MCF 10A (cell line): ENCODE measurements at regions not wholly inside any gene's neighbourhood (a gene's known extent, or its start where the extent isn't known, plus 50 kb on each side); places are given as distances from the start of the nearest gene placed in this dataset.

Experiments used
- BruUV-seq: library from RNA; stranded (reverse); fragments of 400-500 nt; replicated peaks from 2 replicates; lab custom pipeline; 2021; lab: Mats Ljungman, UMichigan
- CTCF ChIA-PET: fragments of 300-600 bp; sonication (Branson Sonifier 250); formaldehyde crosslinking; extraction: SDS; loops from one replicate; lab custom pipeline; 2021; ENCODE audit warnings: antibody characterized with exemption, inconsistent platforms; lab: Yijun Ruan, JAX
- POLR2A ChIA-PET: fragments of 300-600, 350-650 bp; sonication (Branson Sonifier 250); formaldehyde crosslinking; extraction: SDS; loops from one replicate; lab custom pipeline; 2020; ENCODE audit warnings: antibody characterized with exemption, inconsistent platforms; lab: Yijun Ruan, JAX
- DNase-seq: peaks from one replicate; pipeline ENCODE4 v3.0.0-alpha.2; 2018; ENCODE audit not compliant: unreplicated experiment
- H3K27ac Mint-ChIP-seq: one replicate; pipeline ENCODE4 v1.8.0; 2022; ENCODE audit warnings: mild to moderate bottlenecking, low read depth, mixed read lengths; ENCODE audit not compliant: unreplicated experiment
- H3K27me3 Mint-ChIP-seq: one replicate; pipeline ENCODE4 v1.8.0; 2022; ENCODE audit warnings: mixed read lengths; ENCODE audit not compliant: insufficient read depth, unreplicated experiment
- H3K36me3 Mint-ChIP-seq: one replicate; pipeline ENCODE4 v1.8.0; 2022; ENCODE audit warnings: mild to moderate bottlenecking, moderate library complexity, mixed read lengths; ENCODE audit not compliant: insufficient read depth, unreplicated experiment
- H3K4me1 Mint-ChIP-seq: one replicate; pipeline ENCODE4 v1.8.0; 2022; ENCODE audit warnings: mixed read lengths; ENCODE audit not compliant: insufficient read depth, unreplicated experiment
- H3K4me3 Mint-ChIP-seq: one replicate; pipeline ENCODE4 v1.8.0; 2022; ENCODE audit warnings: mild to moderate bottlenecking, moderate library complexity, mixed read lengths; ENCODE audit not compliant: unreplicated experiment
- H3K9me3 Mint-ChIP-seq: one replicate; pipeline ENCODE4 v1.8.0; 2022; ENCODE audit warnings: mixed read lengths; ENCODE audit not compliant: unreplicated experiment
- CTCF ChIP-seq: fragments of 200-600 bp; IDR thresholded peaks from one replicate; pipeline ENCODE4 v1.8.0; 2022; ENCODE audit warnings: antibody characterized with exemption, mild to moderate bottlenecking; ENCODE audit not compliant: unreplicated experiment
- intact Hi-C: fragments of 100-400 bp; cut with micrococcal nuclease; formaldehyde crosslinking; loops from 2 replicates; pipeline ENCODE4 v1.14.1; 2022

GRCh38 chr18:65081786-65082185, 669.0 kb upstream of the CDH7 start:
- BruUV-seq: no TSS peak
- H3K9me3 Mint-ChIP-seq: no peaks in the 10 kb centered on the region
- no peaks in the 10 kb centered on the region for H3K36me3 Mint-ChIP-seq
- no peak for DNase-seq
- H3K27me3 Mint-ChIP-seq: peaks cover 79% of the 10 kb centered on the region
- no peak overlapping the region for H3K27ac Mint-ChIP-seq
- no peak for TF ChIP-seq CTCF
- POLR2A ChIA-PET: no interaction called here
- no peaks in the 10 kb centered on the region for H3K4me1 Mint-ChIP-seq
- H3K4me3 Mint-ChIP-seq: no peak overlapping the region
- intact Hi-C loops: no loop called here
- CTCF ChIA-PET: interaction anchor here (0.7 kb wide), 1 partner anchor 468 kb away, joined by 3 read pairs; no protein-coding TSS in a partner anchor

- ChIA-PET POLR2A (no interaction called here), CTCF (no interaction called here)
- TF ChIP-seq CTCF: no peak
- no peaks in the 10 kb centered on the region for H3K36me3 Mint-ChIP-seq
- BruUV-seq: no TSS peak
- H3K27me3 Mint-ChIP-seq: peaks cover 25% of the 10 kb centered on the region
- H3K4me1 Mint-ChIP-seq: no peaks in the 10 kb centered on the region
- H3K27ac Mint-ChIP-seq: no peak overlapping the region
- DNase-seq: no peak
- intact Hi-C loops: no loop called here
- no peak overlapping the region for H3K4me3 Mint-ChIP-seq
- peaks cover 13% of the 10 kb centered on the region for H3K9me3 Mint-ChIP-seq
These were observed 677.7 kb upstream of the CDH7 start for GRCh38 chr18:65073060-65073550.

GRCh38 chr18:65057439-65058083, 693.3 kb upstream of the CDH7 start:
- intact Hi-C loops: no loop called here
- Mint-ChIP-seq H3K27ac (no peak overlapping the region), H3K4me3 (no peak overlapping the region), H3K27me3 (peaks cover 67% of the 10 kb centered on the region), H3K9me3 (no peaks in the 10 kb centered on the region), H3K4me1 (no peaks in the 10 kb centered on the region), H3K36me3 (no peaks in the 10 kb centered on the region)
- no TSS peak for BruUV-seq
- TF ChIP-seq CTCF: no peak
- no peak for DNase-seq
- ChIA-PET POLR2A (interaction anchor here (0.8 kb wide), 1 partner anchor 13 kb away, joined by 3 read pairs; no protein-coding TSS in a partner anchor), CTCF (no interaction called here)

GRCh38 chr18:65056575-65056974, 694.2 kb upstream of the CDH7 start:
- no peak for TF ChIP-seq CTCF
- no peaks in the 10 kb centered on the region for H3K4me1 Mint-ChIP-seq
- no peak overlapping the region for H3K27ac Mint-ChIP-seq
- no peak overlapping the region for H3K4me3 Mint-ChIP-seq
- intact Hi-C loops: no loop called here
- H3K36me3 Mint-ChIP-seq: no peaks in the 10 kb centered on the region
- peaks cover 72% of the 10 kb centered on the region for H3K27me3 Mint-ChIP-seq
- no peaks in the 10 kb centered on the region for H3K9me3 Mint-ChIP-seq
- DNase-seq: no peak
- CTCF ChIA-PET: no interaction called here
- POLR2A ChIA-PET: no interaction called here
- no TSS peak for BruUV-seq
